ENCODE measurements at regions not wholly inside any gene's neighbourhood (a gene's known extent, or its start where the extent isn't known, plus 50 kb on each side); places are given as distances from the start of the nearest gene placed in this dataset.

DNA sequence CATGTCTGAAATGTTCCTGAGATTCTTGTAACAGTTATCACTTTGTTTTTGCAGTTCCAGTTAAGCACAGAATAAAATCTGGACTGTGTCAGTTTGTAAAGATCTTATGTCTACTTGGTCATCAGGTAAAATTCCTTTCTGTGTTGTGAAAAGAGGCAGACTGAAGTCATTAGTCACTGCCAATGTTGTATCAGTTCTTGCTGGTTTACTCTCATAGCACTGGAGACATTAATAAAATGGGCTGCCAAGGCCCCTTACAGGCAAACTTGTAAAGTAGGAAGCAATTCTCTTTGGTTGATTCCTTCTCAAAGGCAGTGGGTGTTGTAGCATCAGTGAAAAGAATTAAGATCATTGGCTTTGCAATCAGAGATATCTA is 61.4 kb upstream of the ST6GALNAC3 start:
- TF ChIP-seq EP300 (IDR thresholded peaks at IDR 0.05) (no peak), POLR2A (IDR thresholded peaks at IDR 0.05) (no peak)
- TF ChIP-seq, protein P1, sequence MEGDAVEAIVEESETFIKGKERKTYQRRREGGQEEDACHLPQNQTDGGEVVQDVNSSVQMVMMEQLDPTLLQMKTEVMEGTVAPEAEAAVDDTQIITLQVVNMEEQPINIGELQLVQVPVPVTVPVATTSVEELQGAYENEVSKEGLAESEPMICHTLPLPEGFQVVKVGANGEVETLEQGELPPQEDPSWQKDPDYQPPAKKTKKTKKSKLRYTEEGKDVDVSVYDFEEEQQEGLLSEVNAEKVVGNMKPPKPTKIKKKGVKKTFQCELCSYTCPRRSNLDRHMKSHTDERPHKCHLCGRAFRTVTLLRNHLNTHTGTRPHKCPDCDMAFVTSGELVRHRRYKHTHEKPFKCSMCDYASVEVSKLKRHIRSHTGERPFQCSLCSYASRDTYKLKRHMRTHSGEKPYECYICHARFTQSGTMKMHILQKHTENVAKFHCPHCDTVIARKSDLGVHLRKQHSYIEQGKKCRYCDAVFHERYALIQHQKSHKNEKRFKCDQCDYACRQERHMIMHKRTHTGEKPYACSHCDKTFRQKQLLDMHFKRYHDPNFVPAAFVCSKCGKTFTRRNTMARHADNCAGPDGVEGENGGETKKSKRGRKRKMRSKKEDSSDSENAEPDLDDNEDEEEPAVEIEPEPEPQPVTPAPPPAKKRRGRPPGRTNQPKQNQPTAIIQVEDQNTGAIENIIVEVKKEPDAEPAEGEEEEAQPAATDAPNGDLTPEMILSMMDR (IDR thresholded peaks at IDR 0.05) = no peak
